ENCODE measurements at regions not wholly inside any gene's neighbourhood (a gene's known extent, or its start where the extent isn't known, plus 50 kb on each side); places are given as distances from the start of the nearest gene placed in this dataset.
"Not testable (repeated sequence)": the region's sequence is repeated elsewhere in the genome, so short reads cannot be mapped to it uniquely, and the experiment has no call there.

DNA sequence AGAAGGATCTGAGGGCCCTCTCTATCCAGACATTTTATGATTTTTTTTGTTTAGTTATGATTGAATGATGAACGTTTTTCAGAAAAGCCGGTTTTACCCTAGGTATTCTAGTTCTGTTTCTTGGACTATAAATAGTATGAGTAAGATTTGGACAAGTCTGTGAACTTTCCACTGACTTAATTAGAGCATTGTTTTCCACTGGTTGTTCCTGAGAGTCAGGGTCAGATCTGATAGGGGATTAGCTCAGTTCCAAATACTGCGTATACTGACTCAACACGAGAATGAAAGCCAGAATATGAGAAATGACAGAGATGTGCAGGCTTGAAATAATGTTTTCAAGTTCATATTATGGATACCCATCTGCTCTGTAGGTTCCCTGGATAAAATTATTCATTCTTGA is 361.6 kb downstream of the AEBP2 start:
- no peak for TF ChIP-seq FOXP2 (optimal IDR thresholded peaks at IDR 0.05; ENCODE audit: control extremely low read depth, extremely low read length, insufficient read depth)
- TF ChIP-seq POLR2AphosphoS5 (IDR thresholded peaks at IDR 0.05; ENCODE audit: borderline replicate concordance, low read depth, low read length): no peak
- TF ChIP-seq EZH2 (IDR thresholded peaks at IDR 0.05): no peak
- H3K9ac ChIP-seq (ENCODE audit: insufficient read length): no peak overlapping the region
- no peak overlapping the region for H3K27ac ChIP-seq
- no peaks in the 10 kb centered on the region for H3K36me3 ChIP-seq (ENCODE audit: insufficient read depth, low read length)
- no peaks in the 10 kb centered on the region for H3K9me3 ChIP-seq (ENCODE audit: low read depth, low read length)
- H3K4me3 ChIP-seq: peak overlapping the region; percentile 22; the same call in 1 of the 2 replicates
- no peak for DNase-seq (ENCODE audit: low read depth, low spot score)

GRCh38 chr12:19801941-19802340 is 362.6 kb downstream of the AEBP2 start:
- Histone ChIP-seq H3K9me3 (ENCODE audit: low read depth, low read length) (no peaks in the 10 kb centered on the region), H3K27ac (no peak overlapping the region), H3K36me3 (ENCODE audit: insufficient read depth, low read length) (no peaks in the 10 kb centered on the region), H3K4me3 (no peak overlapping the region), H3K9ac (ENCODE audit: insufficient read length) (no peak overlapping the region)
- TF ChIP-seq POLR2AphosphoS5 (IDR thresholded peaks at IDR 0.05; ENCODE audit: borderline replicate concordance, low read depth, low read length): no peak
- TF ChIP-seq FOXP2 (optimal IDR thresholded peaks at IDR 0.05; ENCODE audit: control extremely low read depth, extremely low read length, insufficient read depth): no peak
- TF ChIP-seq EZH2 (IDR thresholded peaks at IDR 0.05): no peak
- no peak for DNase-seq (ENCODE audit: low read depth, low spot score)

GRCh38 chr12:19802915-19803314 is 363.6 kb downstream of the AEBP2 start:
- H3K4me3 ChIP-seq: no peak overlapping the region
- no peak overlapping the region for H3K27ac ChIP-seq
- no peak for DNase-seq (ENCODE audit: low read depth, low spot score)
- H3K9me3 ChIP-seq (ENCODE audit: low read depth, low read length): no peaks in the 10 kb centered on the region
- no peaks in the 10 kb centered on the region for H3K36me3 ChIP-seq (ENCODE audit: insufficient read depth, low read length)
- no peak overlapping the region for H3K9ac ChIP-seq (ENCODE audit: insufficient read length)
- TF ChIP-seq EZH2 (IDR thresholded peaks at IDR 0.05) (no peak), FOXP2 (optimal IDR thresholded peaks at IDR 0.05; ENCODE audit: control extremely low read depth, extremely low read length, insufficient read depth) (no peak), POLR2AphosphoS5 (IDR thresholded peaks at IDR 0.05; ENCODE audit: borderline replicate concordance, low read depth, low read length) (no peak)

DNA sequence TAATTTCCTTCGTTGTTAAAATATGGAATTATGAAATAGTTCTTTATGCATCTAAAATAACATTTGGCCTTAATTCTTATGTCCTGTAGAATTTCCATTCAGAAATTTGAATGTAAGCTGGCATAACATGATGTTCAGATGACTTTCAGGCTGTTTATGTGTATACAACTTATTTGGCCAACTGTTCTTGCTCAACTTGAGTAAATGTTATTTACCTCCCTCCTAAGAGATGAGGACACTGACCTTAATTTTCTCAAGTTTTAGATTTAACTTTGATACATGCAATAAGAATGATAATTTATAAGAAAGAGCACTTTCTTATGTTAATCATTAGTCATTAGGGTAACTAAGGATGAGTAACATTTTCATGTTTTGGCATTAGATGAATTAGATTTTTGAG is 365.4 kb downstream of the AEBP2 start:
- no peak overlapping the region for H3K27ac ChIP-seq
- H3K36me3 ChIP-seq (ENCODE audit: insufficient read depth, low read length): no peaks in the 10 kb centered on the region
- TF ChIP-seq FOXP2 (optimal IDR thresholded peaks at IDR 0.05; ENCODE audit: control extremely low read depth, extremely low read length, insufficient read depth) (no peak), POLR2AphosphoS5 (IDR thresholded peaks at IDR 0.05; ENCODE audit: borderline replicate concordance, low read depth, low read length) (no peak), EZH2 (IDR thresholded peaks at IDR 0.05) (no peak)
- no peaks in the 10 kb centered on the region for H3K9me3 ChIP-seq (ENCODE audit: low read depth, low read length)
- H3K9ac ChIP-seq (ENCODE audit: insufficient read length): no peak overlapping the region
- no peak overlapping the region for H3K4me3 ChIP-seq
- no peak for DNase-seq (ENCODE audit: low read depth, low spot score)

DNA sequence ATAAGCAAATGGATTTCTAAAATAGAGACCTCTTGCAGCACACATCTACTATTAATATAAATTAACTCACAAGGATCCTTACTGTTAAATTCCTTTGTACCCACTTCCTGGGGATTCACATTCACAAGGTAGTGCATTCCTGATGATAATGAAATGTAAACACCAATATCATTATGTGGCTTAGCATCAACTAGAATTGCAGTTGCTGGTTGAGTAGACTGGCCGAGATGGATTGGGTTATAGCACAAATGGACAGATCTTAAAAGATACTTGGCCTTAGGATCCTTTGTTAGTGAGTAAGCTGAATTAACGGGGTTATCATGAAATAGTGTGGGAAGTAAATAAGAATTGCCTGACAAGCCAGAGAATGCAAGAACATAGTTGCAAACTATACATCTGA is 369.1 kb downstream of the AEBP2 start:
- Histone ChIP-seq H3K4me3 (no peak overlapping the region), H3K27ac (no peak overlapping the region), H3K9me3 (ENCODE audit: low read depth, low read length) (no peaks in the 10 kb centered on the region), H3K9ac (ENCODE audit: insufficient read length) (no peak overlapping the region), H3K36me3 (ENCODE audit: insufficient read depth, low read length) (no peaks in the 10 kb centered on the region)
- no peak for DNase-seq (ENCODE audit: low read depth, low spot score)
- no peak for TF ChIP-seq FOXP2 (optimal IDR thresholded peaks at IDR 0.05; ENCODE audit: control extremely low read depth, extremely low read length, insufficient read depth)
- TF ChIP-seq POLR2AphosphoS5 (IDR thresholded peaks at IDR 0.05; ENCODE audit: borderline replicate concordance, low read depth, low read length): no peak
- no peak for TF ChIP-seq EZH2 (IDR thresholded peaks at IDR 0.05)

- H3K4me3 ChIP-seq: no peak overlapping the region
- H3K36me3 ChIP-seq (ENCODE audit: insufficient read depth, low read length): no peaks in the 10 kb centered on the region
- no peak for TF ChIP-seq FOXP2 (optimal IDR thresholded peaks at IDR 0.05; ENCODE audit: control extremely low read depth, extremely low read length, insufficient read depth)
- TF ChIP-seq POLR2AphosphoS5 (IDR thresholded peaks at IDR 0.05; ENCODE audit: borderline replicate concordance, low read depth, low read length): no peak
- TF ChIP-seq EZH2 (IDR thresholded peaks at IDR 0.05): no peak
- no peak overlapping the region for H3K27ac ChIP-seq
- H3K9ac ChIP-seq (ENCODE audit: insufficient read length): no peak overlapping the region
- 0 out of 2 replicates have a peak, but pooled peaks cover 2% of the 10 kb centered on the region for H3K9me3 ChIP-seq (ENCODE audit: low read depth, low read length)
- no peak for DNase-seq (ENCODE audit: low read depth, low spot score)
Measured at GRCh38 chr12:19810213-19810612, 370.9 kb downstream of the AEBP2 start.

GRCh38 chr12:19811922-19812321 is 372.6 kb downstream of the AEBP2 start:
- DNase-seq (ENCODE audit: low read depth, low spot score): no peak
- H3K36me3 ChIP-seq (ENCODE audit: insufficient read depth, low read length): no peaks in the 10 kb centered on the region
- no peak overlapping the region for H3K27ac ChIP-seq
- 0 out of 2 replicates have a peak, but pooled peaks cover 2% of the 10 kb centered on the region for H3K9me3 ChIP-seq (ENCODE audit: low read depth, low read length)
- H3K4me3 ChIP-seq: no peak overlapping the region
- no peak overlapping the region for H3K9ac ChIP-seq (ENCODE audit: insufficient read length)
- TF ChIP-seq POLR2AphosphoS5 (IDR thresholded peaks at IDR 0.05; ENCODE audit: borderline replicate concordance, low read depth, low read length) (no peak), EZH2 (IDR thresholded peaks at IDR 0.05) (no peak), FOXP2 (optimal IDR thresholded peaks at IDR 0.05; ENCODE audit: control extremely low read depth, extremely low read length, insufficient read depth) (no peak)

DNA sequence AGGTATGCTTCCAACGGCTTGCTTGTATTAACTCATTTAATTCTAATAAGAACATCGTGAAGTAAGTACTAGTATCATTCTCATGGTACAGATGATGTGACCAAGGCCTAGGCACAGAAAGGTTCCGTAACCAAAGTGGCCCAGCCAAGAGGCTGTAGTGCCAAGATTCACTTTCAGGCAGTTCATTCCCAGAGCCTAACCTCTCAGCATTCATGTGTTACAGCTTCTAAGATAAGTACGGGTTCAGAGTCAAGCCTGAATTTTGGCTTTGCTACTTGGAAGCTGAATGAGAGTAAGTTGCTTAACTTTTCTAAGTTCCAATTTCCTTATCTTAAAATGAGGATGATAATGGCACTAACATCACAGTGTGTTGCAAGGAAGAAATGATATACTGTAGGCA is 379.9 kb downstream of the AEBP2 start:
- Histone ChIP-seq H3K4me3 (no peak overlapping the region), H3K36me3 (ENCODE audit: insufficient read depth, low read length) (no peaks in the 10 kb centered on the region), H3K9ac (ENCODE audit: insufficient read length) (no peak overlapping the region), H3K9me3 (ENCODE audit: low read depth, low read length) (no peaks in the 10 kb centered on the region), H3K27ac (no peak overlapping the region)
- DNase-seq (ENCODE audit: low read depth, low spot score): no peak
- TF ChIP-seq EZH2 (IDR thresholded peaks at IDR 0.05) (no peak), POLR2AphosphoS5 (IDR thresholded peaks at IDR 0.05; ENCODE audit: borderline replicate concordance, low read depth, low read length) (no peak), FOXP2 (optimal IDR thresholded peaks at IDR 0.05; ENCODE audit: control extremely low read depth, extremely low read length, insufficient read depth) (no peak)

GRCh38 chr12:19822476-19822875 is 383.2 kb downstream of the AEBP2 start:
- no peak overlapping the region for H3K9ac ChIP-seq (ENCODE audit: insufficient read length)
- no peak for TF ChIP-seq EZH2 (IDR thresholded peaks at IDR 0.05)
- TF ChIP-seq POLR2AphosphoS5 (IDR thresholded peaks at IDR 0.05; ENCODE audit: borderline replicate concordance, low read depth, low read length): no peak
- no peak for TF ChIP-seq FOXP2 (optimal IDR thresholded peaks at IDR 0.05; ENCODE audit: control extremely low read depth, extremely low read length, insufficient read depth)
- H3K36me3 ChIP-seq (ENCODE audit: insufficient read depth, low read length): no peaks in the 10 kb centered on the region
- DNase-seq (ENCODE audit: low read depth, low spot score): no peak
- H3K27ac ChIP-seq: no peak overlapping the region
- no peak overlapping the region for H3K4me3 ChIP-seq
- H3K9me3 ChIP-seq (ENCODE audit: low read depth, low read length): no peaks in the 10 kb centered on the region

DNA sequence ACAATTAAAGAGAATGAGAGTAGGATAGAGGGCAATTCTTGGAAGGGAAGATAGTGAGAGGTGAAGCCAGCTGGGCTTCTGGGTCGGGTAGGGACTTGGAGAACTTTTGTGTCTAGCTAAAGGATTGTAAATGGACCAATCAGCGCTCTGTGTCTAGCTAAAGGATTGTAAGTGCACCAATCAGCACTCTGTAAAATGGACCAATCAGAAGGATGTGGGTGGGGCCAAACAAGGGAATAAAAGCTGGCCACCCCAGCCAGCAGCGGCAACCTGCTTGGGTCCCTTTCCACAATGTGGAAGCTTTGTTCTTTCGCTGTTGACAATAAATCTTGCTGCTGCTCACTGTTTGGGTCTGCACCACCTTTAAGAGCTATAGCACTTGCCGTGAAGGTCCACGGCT is 384.0 kb downstream of the AEBP2 start:
- not testable (repeated sequence) for DNase-seq (ENCODE audit: low read depth, low spot score)

More for the DNA sequence above, 384.0 kb downstream of the AEBP2 start:
- H3K36me3 ChIP-seq (ENCODE audit: insufficient read depth, low read length); H3K9me3 ChIP-seq (ENCODE audit: low read depth, low read length); H3K9ac ChIP-seq (ENCODE audit: insufficient read length); H3K27ac ChIP-seq; H3K4me3 ChIP-seq: not testable (repeated sequence)
